ENCODE measurements at regions not wholly inside any gene's neighbourhood (a gene's known extent, or its start where the extent isn't known, plus 50 kb on each side); places are given as distances from the start of the nearest gene placed in this dataset.

GRCh38 chr18:42649331-42650035, 466.0 kb downstream of the RIT2 start:
- no peak for DNase-seq (ENCODE audit: low spot score in 2 of 2)
- H3K36me3 ChIP-seq, result no peaks in the 10 kb centered on the region
- H3K4me3 ChIP-seq, result no peak overlapping the region
- 62 to 69% methylated on average over 5 of the region's 5 CpGs for WGBS, 2 donors
- H3K27ac ChIP-seq, result no peak overlapping the region
- no peaks in the 10 kb centered on the region for H3K9me3 ChIP-seq
- H3K4me1 ChIP-seq, result no peaks in the 10 kb centered on the region
- TF ChIP-seq EP300 (IDR thresholded peaks at IDR 0.05), result no peak
- TF ChIP-seq, protein P1, sequence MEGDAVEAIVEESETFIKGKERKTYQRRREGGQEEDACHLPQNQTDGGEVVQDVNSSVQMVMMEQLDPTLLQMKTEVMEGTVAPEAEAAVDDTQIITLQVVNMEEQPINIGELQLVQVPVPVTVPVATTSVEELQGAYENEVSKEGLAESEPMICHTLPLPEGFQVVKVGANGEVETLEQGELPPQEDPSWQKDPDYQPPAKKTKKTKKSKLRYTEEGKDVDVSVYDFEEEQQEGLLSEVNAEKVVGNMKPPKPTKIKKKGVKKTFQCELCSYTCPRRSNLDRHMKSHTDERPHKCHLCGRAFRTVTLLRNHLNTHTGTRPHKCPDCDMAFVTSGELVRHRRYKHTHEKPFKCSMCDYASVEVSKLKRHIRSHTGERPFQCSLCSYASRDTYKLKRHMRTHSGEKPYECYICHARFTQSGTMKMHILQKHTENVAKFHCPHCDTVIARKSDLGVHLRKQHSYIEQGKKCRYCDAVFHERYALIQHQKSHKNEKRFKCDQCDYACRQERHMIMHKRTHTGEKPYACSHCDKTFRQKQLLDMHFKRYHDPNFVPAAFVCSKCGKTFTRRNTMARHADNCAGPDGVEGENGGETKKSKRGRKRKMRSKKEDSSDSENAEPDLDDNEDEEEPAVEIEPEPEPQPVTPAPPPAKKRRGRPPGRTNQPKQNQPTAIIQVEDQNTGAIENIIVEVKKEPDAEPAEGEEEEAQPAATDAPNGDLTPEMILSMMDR (IDR thresholded peaks at IDR 0.05), result no peak
- no peak for TF ChIP-seq POLR2A (IDR thresholded peaks at IDR 0.05)
- no peaks in the 10 kb centered on the region for H3K27me3 ChIP-seq

GRCh38 chr18:42654556-42654955, 460.9 kb downstream of the RIT2 start:
- no peak for DNase-seq (ENCODE audit: low spot score in 2 of 2)
- WGBS, 2 donors, result 38 to 43% methylated on average over 3 of the region's 3 CpGs
- no peak for TF ChIP-seq EP300 (IDR thresholded peaks at IDR 0.05)
- TF ChIP-seq POLR2A (IDR thresholded peaks at IDR 0.05), result no peak
- TF ChIP-seq, protein P1 (IDR thresholded peaks at IDR 0.05), result no peak
- H3K27ac ChIP-seq, result no peak overlapping the region
- no peaks in the 10 kb centered on the region for H3K36me3 ChIP-seq
- H3K4me1 ChIP-seq, result no peaks in the 10 kb centered on the region
- H3K4me3 ChIP-seq, result no peak overlapping the region
- H3K27me3 ChIP-seq, result no peaks in the 10 kb centered on the region
- H3K9me3 ChIP-seq, result no peaks in the 10 kb centered on the region

DNA sequence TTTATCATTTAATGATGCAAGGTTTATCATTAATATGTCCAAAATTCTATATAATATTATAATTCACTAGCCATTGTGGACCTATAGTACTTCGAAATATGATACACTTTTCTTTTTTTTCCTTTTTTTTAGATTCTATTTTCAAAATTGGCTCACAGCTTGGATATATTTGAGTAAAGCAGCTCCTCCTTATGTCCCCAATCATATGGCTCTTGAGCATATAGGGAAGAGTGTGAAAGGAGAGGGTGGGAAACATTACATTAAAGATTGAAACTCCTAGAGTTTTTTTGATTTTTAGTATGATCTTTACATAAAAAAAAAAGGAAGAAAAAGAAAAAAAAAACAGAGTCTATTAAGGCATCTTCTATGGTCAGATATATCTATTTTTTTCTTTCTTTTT, 457.9 kb downstream of the RIT2 start:
- WGBS, 2 donors, result 91 to 97% methylated on average over 1 of the region's 1 CpG
- TF ChIP-seq POLR2A (IDR thresholded peaks at IDR 0.05) (no peak), EP300 (IDR thresholded peaks at IDR 0.05) (no peak)
- TF ChIP-seq, protein P1 (IDR thresholded peaks at IDR 0.05), result no peak

GRCh38 chr18:42658171-42658570, 457.3 kb downstream of the RIT2 start:
- Histone ChIP-seq H3K9me3 (no peaks in the 10 kb centered on the region), H3K4me3 (no peak overlapping the region), H3K27me3 (no peaks in the 10 kb centered on the region), H3K36me3 (no peaks in the 10 kb centered on the region), H3K4me1 (no peaks in the 10 kb centered on the region), H3K27ac (no peak overlapping the region)
- DNase-seq (ENCODE audit: low spot score in 2 of 2), result no peak
- no peak for TF ChIP-seq POLR2A (IDR thresholded peaks at IDR 0.05)
- no peak for TF ChIP-seq EP300 (IDR thresholded peaks at IDR 0.05)
- TF ChIP-seq, protein P1 (IDR thresholded peaks at IDR 0.05), result no peak
- WGBS, 2 donors, result 80 to 86% methylated on average over 3 of the region's 3 CpGs

More for the DNA sequence above, 457.9 kb downstream of the RIT2 start:
- H3K4me3 ChIP-seq, result no peak overlapping the region
- H3K27me3 ChIP-seq, result no peaks in the 10 kb centered on the region
- H3K27ac ChIP-seq, result no peak overlapping the region
- no peak for DNase-seq (ENCODE audit: low spot score in 2 of 2)
- no peaks in the 10 kb centered on the region for H3K36me3 ChIP-seq
- H3K9me3 ChIP-seq, result no peaks in the 10 kb centered on the region
- H3K4me1 ChIP-seq, result no peaks in the 10 kb centered on the region

DNA sequence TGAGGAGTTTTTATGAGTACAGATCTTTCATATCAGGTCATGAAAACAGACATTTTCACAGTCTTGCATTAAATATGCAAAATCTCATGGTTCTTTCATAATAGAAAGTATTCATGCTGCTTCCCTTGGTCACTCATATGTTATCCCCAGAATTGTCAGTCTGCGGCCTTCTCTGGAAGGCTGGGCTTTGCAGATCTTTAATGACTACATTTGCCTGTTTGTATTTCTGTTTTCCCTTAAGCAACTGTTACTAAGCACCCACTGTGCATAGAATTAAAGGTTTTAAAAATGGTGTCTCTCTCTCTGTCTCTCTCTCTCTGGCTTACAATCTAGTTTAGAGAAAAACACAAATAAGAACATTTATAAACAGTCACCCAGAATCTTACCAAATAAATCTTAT, 456.3 kb downstream of the RIT2 start:
- TF ChIP-seq, protein P1 (IDR thresholded peaks at IDR 0.05), result no peak
- TF ChIP-seq EP300 (IDR thresholded peaks at IDR 0.05) (no peak), POLR2A (IDR thresholded peaks at IDR 0.05) (no peak)
- no peak overlapping the region for H3K27ac ChIP-seq
- no peaks in the 10 kb centered on the region for H3K36me3 ChIP-seq
- H3K4me1 ChIP-seq, result no peaks in the 10 kb centered on the region
- no peak overlapping the region for H3K4me3 ChIP-seq
- DNase-seq (ENCODE audit: low spot score in 2 of 2), result no peak
- H3K9me3 ChIP-seq, result peaks cover 0 to 3% (median 0%) of the 10 kb centered on the region in 4 donors
- 52 to 71% methylated on average over 1 of the region's 1 CpG for WGBS, 2 donors
- no peaks in the 10 kb centered on the region for H3K27me3 ChIP-seq

Data from tibial nerve (tissue), 4 donors.